RWPE2 (cell line): ENCODE measurements at regions not wholly inside any gene's neighbourhood (a gene's known extent, or its start where the extent isn't known, plus 50 kb on each side); places are given as distances from the start of the nearest gene placed in this dataset.

Experiments
- ATAC-seq: fragments of 200-7000 bp; cut with Tn5 transposase; 3 replicates; pipeline ENCODE4 v1.9.1; 2021; ENCODE audit warnings: low read depth
- DNase-seq: peaks from one replicate; pipeline ENCODE4 v3.0.0-alpha.2; 2020; ENCODE audit warnings: low spot score
- H3K27ac ChIP-seq: fragments of 450-650 bp; 2 replicates; pipeline ENCODE4 v1.5.1; 2017; ENCODE audit warnings: mild to moderate bottlenecking; ENCODE audit not compliant: poor library complexity, severe bottlenecking
- H3K27me3 ChIP-seq: fragments of 250-450 bp; sonication (Bioruptor Pico); 2 replicates; pipeline ENCODE4 v1.5.1; 2021; ENCODE audit warnings: mild to moderate bottlenecking, moderate library complexity; ENCODE audit not compliant: insufficient read depth, poor library complexity, severe bottlenecking
- H3K36me3 ChIP-seq: fragments of 250-450 bp; sonication (Bioruptor Pico); 2 replicates; pipeline ENCODE4 v1.5.1; 2020; ENCODE audit warnings: low read depth, mild to moderate bottlenecking, moderate library complexity
- H3K4me1 ChIP-seq: fragments of 250-450 bp; sonication (Bioruptor Pico); 2 replicates; pipeline ENCODE4 v1.5.1; 2021; ENCODE audit warnings: mild to moderate bottlenecking, moderate library complexity; ENCODE audit not compliant: insufficient read depth, poor library complexity, severe bottlenecking
- H3K4me3 ChIP-seq: fragments of 250-450 bp; sonication (Bioruptor Pico); 2 replicates; pipeline ENCODE4 v1.5.1; 2021; ENCODE audit warnings: mild to moderate bottlenecking, moderate library complexity; ENCODE audit not compliant: severe bottlenecking
- H3K9me3 ChIP-seq: fragments of 250-450 bp; sonication (Bioruptor Pico); 2 replicates; pipeline ENCODE4 v1.5.1; 2021; ENCODE audit warnings: mild to moderate bottlenecking, moderate library complexity; ENCODE audit not compliant: severe bottlenecking
- TF ChIP-seq, protein P1 (sequence below): fragments of 450-650 bp; IDR thresholded peaks from one replicate; pipeline ENCODE4 v1.5.1; 2017; ENCODE audit warnings: mild to moderate bottlenecking, moderate library complexity; ENCODE audit not compliant: poor library complexity, severe bottlenecking

DNA sequence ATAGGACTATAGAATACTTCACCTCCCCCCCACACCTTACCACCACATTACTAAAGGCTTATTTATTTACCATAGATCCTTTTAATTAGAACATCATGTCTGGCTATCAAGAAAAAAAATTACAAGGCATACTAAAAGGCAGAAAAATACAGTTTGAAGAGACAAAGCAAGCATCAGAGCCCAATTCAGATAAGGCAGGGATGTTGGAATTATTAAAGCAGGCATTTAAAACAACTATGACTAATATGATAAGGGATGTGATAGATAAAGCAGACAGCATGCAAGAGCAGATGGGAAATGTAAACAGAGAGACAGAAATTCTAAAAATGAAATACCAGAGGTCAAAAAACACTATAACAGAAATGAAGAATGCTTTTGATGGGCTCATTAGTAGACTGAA is 55.4 kb upstream of the SMIM21 start:
- no peaks in the 10 kb centered on the region for H3K27me3 ChIP-seq
- no peak overlapping the region for H3K27ac ChIP-seq
- TF ChIP-seq, protein P1, sequence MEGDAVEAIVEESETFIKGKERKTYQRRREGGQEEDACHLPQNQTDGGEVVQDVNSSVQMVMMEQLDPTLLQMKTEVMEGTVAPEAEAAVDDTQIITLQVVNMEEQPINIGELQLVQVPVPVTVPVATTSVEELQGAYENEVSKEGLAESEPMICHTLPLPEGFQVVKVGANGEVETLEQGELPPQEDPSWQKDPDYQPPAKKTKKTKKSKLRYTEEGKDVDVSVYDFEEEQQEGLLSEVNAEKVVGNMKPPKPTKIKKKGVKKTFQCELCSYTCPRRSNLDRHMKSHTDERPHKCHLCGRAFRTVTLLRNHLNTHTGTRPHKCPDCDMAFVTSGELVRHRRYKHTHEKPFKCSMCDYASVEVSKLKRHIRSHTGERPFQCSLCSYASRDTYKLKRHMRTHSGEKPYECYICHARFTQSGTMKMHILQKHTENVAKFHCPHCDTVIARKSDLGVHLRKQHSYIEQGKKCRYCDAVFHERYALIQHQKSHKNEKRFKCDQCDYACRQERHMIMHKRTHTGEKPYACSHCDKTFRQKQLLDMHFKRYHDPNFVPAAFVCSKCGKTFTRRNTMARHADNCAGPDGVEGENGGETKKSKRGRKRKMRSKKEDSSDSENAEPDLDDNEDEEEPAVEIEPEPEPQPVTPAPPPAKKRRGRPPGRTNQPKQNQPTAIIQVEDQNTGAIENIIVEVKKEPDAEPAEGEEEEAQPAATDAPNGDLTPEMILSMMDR, result no peak
- no peaks in the 10 kb centered on the region for H3K9me3 ChIP-seq
- no peak overlapping the region for H3K4me3 ChIP-seq
- DNase-seq, result no peak
- H3K36me3 ChIP-seq, result no peaks in the 10 kb centered on the region
- no peak for ATAC-seq
- no peaks in the 10 kb centered on the region for H3K4me1 ChIP-seq

DNA sequence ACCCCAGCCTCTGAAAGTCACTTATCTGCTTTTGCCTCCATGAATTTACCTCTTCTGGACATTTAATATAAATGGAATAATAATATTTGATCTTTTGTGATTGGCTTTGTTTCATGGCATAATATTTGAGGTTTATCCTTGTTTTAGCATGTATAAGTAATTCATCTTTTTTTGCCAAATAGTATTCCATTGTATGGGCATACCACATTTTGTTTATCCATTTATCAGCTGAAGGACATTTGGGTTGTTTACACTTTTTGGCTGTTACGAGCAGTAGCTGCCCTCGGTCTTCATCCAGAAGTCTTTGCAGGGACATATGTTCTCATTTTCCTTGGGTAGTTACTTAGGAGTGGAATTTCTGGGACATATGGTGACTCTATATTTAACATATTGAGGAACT is 53.0 kb upstream of the SMIM21 start:
- TF ChIP-seq, protein P1, result no peak
- Histone ChIP-seq H3K36me3 (no peaks in the 10 kb centered on the region), H3K4me3 (no peak overlapping the region), H3K9me3 (no peaks in the 10 kb centered on the region), H3K4me1 (no peaks in the 10 kb centered on the region), H3K27ac (no peak overlapping the region), H3K27me3 (no peaks in the 10 kb centered on the region)
- ATAC-seq, result no peak
- no peak for DNase-seq

DNA sequence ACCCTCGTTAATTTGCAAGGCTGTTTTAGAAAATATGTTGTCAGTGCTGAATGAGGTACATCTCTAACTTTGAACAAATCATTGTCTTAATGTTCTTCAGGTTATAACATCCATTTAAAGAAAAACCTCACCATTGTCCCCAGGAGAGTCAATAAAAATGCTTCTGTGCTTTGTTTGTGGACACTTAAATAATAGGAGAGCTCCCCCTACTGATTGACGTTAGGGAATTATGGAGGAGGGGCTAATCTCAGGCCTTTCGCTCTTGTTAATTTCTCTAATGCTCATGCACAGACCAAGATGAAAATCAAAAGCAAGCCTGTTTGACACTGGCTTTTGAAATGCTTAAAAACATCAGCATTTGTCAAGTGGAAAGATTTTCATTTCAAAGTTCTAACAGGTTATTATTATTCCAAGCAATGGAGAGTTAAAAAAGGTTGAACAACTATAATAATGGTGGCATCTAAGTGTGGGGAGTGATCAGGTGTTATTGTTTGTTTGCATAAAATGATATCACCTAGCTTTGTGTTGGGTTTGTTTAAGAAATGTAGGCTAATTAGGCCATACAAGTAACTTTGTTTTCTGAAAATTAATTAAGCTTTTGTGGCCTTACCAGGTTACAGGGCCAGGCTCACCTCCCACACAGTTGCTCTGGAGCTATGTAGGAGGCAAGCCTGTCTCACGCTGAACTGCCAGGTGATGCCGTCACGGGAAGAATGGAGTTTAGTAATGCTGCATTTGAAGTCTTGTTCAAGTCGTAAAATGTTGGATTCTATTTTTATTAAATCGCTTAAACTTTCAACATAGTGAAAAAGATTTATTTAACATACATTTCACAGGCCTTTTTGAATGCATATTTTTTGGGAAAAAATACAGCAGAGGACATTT is 51.7 kb upstream of the SMIM21 start:
- Histone ChIP-seq H3K4me1 (no peaks in the 10 kb centered on the region), H3K27me3 (no peaks in the 10 kb centered on the region), H3K27ac (no peak overlapping the region), H3K9me3 (no peaks in the 10 kb centered on the region), H3K36me3 (no peaks in the 10 kb centered on the region), H3K4me3 (no peak overlapping the region)
- TF ChIP-seq, protein P1, result peak; percentile 82
- peak; percentile 73 for ATAC-seq
- DNase-seq, result no peak

DNA sequence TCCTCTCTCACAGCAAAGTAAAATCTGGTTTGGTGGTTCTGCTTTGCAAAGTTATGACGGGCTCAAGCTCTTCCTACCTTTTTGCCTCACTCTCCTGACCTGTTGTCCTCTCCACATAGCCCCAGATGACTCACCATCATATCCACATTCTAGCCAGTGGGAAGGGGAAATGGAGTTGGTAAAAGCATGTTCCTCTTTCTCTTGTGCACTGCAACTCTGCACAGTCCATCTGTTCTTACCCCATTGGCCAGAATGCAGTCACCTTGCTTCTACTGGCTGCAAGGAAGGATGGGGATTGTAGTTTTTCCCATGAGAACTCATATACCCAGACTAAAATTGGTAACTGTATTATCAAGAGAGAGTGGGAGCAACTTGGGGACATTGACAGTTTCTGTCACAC is 50.4 kb upstream of the SMIM21 start:
- H3K4me3 ChIP-seq, result no peak overlapping the region
- TF ChIP-seq, protein P1, result no peak
- H3K4me1 ChIP-seq, result no peaks in the 10 kb centered on the region
- DNase-seq (no peak), ATAC-seq (peak; percentile 55)
- no peaks in the 10 kb centered on the region for H3K27me3 ChIP-seq
- no peaks in the 10 kb centered on the region for H3K9me3 ChIP-seq
- no peak overlapping the region for H3K27ac ChIP-seq
- H3K36me3 ChIP-seq, result no peaks in the 10 kb centered on the region
